NCI-H2196 treated with DMSO at 0.1 percent for 48 hours (cell line): ENCODE measurements at regions not wholly inside any gene's neighbourhood (a gene's known extent, or its start where the extent isn't known, plus 50 kb on each side); places are given as distances from the start of the nearest gene placed in this dataset.

Experiments
- DNase-seq: peaks from one replicate; lab custom pipeline; 2025; ENCODE audit not compliant: unreplicated experiment; lab: John Stamatoyannopoulos, UW

DNA sequence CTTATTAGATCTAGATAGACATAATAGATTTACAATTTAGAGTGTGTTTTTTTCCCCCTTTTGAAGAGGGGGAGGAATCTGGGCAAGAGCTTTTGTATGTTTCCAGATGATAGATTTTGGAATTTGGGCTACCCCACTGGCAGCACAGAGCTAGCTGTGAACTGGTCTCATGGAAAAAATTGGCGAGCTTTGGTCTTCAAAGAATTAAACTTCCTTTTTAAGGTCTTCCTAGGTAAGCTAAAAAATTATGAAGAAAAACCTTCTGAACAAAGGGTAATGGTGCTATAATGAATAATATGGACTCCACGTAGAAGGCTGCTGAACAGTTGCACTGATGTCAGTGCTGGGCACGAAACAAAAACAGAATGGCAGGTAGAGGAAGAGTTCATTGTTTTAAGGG is 109.3 kb downstream of the ZIC5 start:
- DNase-seq: no peak

DNA sequence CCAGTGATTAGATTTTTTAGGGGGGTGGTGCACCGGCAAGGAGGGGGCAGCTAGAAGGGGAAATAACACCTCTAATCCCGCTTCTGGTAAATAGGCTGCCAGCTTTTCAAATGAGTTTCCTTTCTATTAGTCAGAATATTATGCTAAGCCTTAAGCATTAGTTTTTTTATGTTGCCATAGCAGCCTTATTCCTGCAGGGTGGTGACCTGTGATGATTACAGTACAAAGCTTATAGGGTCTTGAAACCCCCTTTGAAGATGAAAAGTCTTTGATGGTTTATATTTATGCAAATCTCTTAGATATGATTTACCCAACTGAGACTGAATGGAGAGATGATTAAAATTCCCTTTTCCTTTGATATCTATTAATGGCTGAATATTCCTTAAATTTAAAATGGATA is 109.8 kb downstream of the ZIC5 start:
- DNase-seq: no peak

DNA sequence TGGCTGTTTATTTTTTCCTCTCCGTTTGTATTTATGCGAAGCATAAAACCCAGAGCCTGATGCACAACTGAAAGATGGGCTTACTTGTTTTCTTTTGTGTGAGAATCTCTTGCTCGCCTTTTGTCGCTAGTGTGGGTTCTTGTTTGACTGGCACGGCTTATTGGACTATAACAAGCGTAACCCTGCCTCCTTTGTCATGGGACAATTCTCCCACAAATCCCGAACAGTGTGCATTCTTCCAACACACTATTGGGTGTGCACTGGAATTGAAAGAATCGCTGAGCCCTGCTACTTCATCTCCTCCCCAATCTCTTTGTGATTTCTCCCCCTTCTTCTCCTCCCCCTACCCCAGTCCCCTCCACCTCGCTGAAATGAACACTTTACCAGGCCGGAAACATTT is 110.8 kb downstream of the ZIC5 start:
- no peak for DNase-seq

DNA sequence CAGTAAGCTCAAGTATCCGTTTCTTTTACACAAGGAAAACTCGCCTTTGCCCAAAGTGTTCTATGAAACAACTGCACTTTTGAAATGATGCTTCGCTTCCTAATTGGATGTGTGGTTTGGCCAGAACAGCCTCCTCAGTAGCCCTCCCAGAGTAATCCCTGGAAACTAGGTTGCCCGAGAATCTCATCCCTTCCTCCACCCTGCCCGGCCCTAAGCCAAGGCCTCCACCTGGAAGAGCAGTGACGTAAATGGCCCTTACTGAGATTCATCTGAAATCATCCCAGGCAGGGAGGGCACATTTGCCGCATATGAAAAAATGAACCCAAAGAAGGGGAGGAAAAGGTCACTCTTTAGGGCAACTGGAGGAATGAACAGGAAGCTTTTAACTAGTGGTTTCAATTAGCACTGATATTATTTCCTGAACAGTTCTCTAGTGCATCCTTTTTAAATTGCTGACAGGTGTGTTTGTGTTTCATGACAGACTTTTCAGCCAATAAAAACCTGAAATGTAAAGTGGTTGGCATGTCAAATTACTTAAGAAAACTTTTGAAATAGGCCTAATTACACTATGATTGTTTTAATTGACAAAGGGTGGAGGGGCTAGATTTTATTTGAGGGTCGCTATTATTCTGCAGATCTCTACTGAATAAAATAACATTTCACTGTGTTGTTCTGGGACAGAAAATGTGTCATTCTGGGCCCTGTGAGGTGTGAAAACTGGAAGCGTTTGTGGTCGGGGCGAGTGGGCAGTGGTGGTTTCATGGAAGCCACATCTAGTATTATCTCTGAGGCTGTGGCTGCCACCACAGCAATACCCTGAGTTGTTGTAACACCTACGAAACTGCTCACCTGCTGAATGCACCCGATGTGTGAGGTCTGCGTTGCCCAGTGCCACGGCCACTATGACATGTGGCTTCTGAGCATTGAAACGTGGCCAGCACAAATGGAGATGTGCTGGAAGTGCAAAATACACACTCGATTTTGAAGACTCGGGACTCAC is 112.1 kb downstream of the ZIC5 start:
- DNase-seq: no peak

DNA sequence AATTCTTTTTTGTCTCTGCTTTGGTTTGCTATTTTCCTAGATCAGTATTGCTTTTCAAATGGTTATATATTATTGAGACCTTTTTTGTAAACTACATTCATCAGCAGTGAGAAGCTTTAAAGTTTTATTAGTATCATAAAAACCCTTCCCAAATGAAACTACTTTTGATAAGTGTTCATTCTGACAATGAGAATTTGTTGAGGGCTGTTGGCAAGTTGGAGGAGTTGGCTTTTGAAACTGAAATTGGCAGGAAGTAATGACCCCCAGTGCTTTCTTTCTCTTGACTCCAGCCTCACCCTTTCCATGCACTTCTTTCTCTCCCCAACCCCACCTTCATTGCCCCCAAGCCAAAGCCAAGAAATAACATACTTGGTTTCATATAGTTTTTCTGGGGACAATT is 113.8 kb downstream of the ZIC5 start:
- DNase-seq: no peak

DNA sequence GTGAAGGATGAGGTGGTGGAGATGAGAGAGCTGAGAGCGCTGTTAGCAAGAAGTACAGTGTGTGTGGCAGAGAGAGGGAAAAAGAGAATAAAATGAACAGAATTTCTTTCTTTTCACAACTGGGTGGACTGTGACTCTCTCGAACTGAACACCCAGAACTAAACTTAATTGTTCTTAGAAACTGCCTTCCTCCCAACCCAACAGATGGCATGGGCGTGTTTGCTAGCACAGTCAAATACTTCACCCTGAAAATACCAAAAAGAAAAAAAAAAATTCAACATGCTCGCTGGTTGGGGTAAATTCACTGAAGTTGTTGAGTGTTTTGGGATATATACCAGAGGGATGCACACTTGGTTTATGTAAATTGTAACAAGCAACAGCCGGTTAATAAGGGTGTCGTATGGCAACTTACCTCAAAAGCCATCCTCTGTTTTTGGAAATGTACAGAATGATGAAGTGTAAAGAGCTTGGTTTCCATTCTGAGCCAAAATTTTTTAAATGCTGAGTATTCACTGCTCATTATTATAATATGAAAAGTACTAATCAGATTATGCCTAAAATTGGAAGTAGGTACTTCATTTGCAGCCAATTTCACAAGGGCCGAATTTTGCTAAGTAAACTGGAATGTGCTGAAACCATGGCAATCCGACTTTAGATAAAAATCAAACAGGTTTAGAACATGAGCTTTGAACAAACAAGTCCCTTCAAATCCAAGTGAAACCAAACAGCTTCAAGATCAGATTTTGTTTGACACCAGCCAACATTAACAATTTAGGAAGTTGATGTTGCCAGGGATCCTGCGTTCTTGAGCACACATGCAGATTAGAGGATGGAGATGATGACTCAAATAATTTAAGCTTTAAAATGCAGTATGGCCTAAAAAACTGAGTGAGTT is 115.8 kb downstream of the ZIC5 start:
- no peak for DNase-seq

DNA sequence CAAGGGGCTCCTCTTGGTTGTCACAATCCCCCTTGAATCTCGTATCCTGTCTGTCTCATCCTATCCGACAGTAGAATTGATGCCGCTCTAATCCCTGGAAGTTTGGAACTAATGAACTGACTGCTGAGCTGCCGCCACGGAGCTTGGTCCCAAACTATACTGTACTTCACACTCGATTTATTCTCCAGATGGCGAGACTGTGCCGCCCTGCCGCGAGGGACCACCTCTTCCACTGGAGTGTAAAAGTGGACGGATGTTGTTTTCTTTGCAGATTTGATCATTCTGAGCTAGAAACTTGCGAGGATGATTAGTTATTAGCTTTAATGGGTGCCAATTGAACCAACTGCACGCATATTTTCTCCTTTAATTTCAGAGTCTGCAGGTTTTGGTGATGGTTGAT is 117.2 kb downstream of the ZIC5 start:
- no peak for DNase-seq

DNA sequence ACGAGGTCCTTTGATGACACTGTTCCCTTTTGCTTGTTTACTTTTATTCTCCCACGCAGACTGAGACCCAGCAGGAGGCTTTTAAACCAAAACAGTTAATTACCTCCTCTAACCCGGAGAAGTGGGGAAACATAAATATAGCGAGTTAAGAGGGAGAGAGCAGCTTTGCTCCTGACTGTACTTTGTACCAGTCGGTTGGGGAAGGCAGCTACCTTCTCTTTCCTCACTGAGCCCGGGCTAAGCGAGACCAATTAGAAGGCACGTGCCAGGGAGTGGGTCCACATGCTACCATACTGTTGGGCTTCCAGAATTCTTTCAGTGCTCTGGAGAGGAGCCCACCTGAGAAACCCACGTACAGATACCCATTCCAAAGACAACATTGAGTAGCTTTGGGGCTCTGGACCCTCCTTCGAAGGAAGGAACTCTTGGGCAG is 124.2 kb downstream of the ZIC5 start:
- DNase-seq: no peak

DNA sequence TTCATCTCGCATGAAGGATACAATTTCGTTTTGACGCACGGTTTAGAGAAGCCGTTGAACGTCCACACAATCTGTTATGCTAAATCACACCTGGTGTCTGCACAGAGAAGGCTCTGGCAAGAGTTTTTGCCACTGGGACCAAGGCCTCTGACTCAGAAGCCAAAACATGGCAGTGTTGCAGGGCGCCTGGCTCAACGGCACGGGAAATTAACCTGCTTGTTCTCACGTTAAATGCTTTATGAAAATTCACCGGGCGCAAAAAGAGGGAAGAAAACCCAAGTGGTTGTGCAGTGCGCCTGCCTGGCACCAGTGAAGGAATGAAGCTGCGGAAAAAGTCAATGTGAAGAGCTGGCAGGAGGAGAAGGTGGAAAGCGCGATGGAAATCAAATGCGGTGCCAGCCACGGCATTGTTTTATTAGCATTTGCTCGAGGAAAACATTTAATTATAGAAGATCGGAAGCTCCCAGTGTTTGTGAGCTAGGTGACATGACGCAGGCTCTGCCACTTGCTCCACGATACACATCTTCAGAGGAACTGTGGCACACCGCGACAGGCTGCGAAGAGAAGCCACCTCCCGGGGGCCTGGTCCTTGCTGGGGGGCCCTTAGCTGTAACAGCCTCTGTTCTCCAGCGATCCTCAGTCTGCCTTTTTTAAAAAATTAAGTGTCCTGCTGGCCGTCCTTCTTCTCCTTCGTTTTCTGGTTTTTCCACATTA is 126.2 kb downstream of the ZIC5 start:
- DNase-seq: no peak

DNA sequence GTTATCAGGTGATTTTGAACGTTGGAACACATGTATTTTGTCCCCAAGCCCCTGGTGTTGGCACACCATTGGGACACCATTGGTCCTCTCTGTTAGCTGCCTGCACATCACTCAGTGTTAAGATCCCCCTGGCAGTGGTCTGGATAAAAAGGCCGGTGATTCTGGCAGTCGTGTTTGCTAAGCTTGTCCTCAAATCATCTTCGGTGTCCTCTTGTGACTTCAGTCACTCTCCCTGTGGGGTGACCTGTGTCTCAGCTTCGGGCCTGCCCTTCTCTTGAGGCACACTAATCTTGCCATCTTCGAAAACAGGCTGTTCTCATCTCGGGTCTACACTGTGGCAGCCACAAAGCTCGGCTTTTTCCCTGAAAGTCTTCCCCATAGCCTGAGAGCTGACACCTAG is 127.1 kb downstream of the ZIC5 start:
- no peak for DNase-seq

DNA sequence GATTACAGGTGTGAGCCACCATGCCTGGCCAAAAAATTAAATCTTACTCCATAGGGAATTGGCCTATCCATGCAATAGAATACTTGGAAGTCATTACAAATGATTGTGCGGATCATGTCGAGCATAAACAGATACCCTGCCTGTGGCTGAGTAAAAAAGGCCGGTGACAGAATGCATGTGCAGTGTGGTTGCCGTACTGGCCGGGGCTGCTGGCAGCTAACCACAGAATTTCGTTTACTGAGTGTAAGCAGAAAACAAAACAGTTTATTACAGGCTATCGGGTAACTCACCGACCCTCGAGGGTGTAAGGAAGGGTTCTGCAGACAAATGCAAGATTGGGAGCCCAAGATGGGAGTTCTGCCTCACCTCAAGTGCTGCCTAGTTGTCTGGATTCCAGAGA is 127.7 kb downstream of the ZIC5 start:
- no peak for DNase-seq

DNA sequence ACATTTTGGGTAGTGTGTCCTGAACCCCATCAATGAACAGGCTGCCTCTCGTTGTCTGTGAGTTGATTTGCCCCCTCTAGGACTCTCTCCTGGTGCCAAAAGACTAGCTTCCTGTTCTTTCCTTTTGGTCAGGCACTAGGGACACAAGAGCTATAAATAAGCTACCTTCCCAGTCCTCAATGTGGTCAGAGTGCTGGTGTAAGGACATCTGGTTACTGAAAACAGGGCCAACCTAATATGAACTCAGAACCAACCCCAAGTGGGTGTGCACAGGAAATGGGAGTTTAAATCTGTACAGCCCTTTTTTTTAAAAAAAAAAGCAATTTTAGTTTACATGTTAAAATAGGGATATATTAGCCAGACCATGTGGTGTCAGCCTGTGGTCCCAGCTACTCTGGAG is 129.2 kb downstream of the ZIC5 start:
- DNase-seq: no peak

DNA sequence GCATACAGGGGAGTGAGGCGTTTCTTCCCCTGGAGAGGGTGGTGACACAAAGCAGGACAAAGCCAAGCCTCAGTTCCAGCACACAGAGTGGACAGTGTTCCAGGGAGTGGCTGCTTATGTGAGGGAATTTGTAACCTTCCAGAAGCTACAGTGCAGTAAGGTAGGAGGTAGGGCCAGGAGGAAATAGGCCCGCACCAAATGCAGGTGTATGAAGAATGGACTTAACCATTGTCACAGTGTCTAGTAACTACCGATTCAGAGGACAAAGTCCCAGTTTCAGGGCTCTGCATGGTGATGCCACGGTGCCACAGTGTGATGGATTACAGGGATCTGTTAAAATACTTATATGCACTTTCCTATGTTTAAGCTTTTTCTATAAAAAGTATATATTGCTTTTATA is 135.3 kb downstream of the ZIC5 start:
- no peak for DNase-seq

DNA sequence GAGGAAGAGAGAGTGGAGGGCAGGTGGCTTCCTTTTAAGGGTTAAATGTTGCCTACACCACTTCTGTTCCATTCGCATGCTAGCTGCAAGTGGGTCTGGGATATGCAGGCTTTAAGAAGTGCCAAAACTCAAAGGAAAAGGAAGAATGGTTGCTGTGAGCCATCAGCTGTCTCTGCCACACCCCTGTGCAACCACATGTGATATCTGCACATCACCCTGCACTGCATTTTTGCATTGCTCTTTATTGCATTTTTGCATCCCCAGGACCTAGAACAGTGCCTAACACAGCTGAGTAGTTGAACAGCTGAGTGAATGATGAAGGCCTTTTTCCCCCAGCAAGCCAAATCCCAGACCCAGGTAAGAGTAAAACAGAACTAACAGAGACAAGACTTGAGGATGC is 136.1 kb downstream of the ZIC5 start:
- no peak for DNase-seq

DNA sequence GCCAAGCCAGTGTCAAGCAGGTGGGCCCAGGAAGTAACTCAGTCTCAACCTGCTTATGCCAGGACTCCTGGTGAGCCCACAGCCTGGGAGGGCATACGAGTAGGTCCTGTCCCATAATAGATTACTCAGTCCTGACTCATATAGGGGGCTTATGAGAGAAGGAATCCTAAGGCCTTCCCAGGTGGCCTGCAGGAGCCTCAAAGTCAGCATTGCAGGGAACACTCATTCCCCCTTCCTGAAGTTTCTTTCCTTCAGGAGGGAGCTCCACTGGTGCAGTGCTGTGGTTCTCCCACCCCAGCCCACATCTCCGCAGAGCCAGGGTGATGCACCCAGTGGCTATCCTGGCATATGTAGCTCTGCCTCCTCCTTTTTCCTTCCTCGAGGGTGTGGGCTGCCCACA is 137.3 kb downstream of the ZIC5 start:
- no peak for DNase-seq

DNA sequence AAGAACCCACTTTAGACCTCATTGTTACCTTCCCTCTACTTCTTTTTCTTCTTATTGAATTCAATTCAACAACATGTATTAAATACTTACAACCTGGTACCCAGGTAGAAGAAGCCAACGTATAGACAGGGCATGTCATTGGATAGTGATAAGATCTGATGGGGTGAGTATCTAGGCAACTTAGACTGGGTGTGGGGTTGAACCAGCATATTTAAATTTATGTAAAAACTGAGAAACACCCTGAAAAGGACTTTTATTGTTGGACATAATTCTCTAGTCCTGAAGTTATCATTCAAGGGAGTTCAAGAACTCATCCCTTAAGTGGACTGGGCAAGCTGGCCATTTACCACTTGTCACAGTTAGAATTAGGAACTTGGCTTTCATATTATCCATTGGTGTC is 139.2 kb downstream of the ZIC5 start:
- no peak for DNase-seq

DNA sequence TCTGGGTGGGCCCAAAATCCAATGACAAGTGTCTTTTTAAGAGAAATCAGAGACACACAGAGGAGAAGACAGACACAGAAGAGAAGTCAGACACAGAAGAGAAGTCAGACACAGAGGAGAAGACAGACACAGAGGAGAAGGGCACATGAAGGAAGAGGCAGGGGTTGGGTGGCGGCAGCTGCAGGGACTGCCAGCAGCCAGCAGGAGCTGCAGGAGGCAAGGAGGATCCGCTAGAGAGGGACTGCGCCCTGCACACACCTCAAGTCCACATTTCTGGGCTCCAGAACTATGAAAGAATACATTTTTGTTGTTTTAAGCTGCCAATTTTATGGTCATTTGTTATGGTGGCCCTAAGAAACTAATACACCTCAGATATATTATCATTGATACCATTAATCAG is 140.6 kb downstream of the ZIC5 start:
- no peak for DNase-seq

DNA sequence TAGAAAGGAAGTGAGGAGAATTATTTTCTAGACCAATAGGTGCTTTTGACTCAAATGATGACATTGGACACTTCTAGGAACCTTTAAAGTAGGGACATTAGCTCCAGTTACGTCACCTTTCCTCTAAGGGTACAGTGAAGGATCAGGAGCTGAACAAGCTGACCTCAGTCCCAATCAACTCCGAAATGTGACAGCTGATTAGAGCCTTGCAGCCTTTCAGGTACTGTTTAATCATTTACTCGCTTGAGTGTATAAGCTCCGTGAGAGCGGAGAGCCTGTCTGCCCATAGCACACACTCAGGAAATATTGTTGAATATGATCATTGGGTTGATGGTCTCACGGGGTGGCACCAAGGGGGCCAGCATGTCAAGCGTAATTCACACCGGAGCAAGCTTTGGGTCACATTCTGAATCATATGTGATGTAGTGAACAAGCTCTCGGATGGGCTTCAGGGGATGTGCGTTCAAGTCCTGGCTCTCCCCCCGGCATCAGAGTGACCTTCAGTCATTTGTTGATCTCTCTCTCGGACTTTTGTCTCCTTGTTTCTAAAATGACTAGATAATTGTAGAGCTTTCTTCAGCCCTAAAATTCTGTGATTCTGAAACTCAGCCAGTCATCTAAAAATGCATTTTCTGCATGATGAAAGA is 141.9 kb downstream of the ZIC5 start:
- no peak for DNase-seq

DNA sequence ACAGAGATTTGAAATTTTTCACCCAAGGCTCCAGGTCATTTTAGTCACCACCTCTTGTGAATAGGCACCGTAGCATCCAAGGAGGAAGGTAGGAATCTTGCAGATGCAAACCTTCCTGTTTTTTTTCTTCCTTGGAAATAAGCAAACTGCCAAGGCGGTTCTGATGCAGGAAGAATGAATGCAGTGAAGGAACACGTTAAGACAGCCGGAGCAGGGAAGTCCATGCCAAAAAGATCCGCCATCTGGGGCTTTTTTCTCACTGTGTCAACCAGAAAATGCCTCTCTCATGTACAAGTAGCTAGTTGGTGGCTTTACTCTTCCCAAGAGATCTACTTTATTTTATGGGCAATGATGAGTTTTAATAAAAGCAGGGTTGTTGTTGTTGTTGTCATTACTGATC is 142.4 kb downstream of the ZIC5 start:
- DNase-seq: no peak

DNA sequence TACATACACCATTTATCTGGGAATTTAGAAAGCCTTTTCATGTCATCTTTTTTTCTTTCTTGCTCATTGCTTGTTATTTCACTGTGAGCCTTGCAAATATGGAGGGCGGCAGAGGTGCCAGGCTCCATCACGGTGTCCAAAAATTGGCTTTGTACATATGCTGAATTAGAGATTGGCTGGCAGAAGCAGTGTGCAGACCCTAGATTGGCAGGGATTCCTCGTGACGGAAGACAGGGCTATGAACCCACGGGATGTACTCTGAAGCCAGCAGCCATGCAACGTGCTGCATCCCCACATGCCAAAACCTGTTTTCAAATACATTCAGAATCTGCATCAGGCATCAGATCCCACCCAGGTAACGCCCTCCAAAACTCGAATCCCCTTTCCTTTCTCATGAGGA is 142.8 kb downstream of the ZIC5 start:
- no peak for DNase-seq

DNA sequence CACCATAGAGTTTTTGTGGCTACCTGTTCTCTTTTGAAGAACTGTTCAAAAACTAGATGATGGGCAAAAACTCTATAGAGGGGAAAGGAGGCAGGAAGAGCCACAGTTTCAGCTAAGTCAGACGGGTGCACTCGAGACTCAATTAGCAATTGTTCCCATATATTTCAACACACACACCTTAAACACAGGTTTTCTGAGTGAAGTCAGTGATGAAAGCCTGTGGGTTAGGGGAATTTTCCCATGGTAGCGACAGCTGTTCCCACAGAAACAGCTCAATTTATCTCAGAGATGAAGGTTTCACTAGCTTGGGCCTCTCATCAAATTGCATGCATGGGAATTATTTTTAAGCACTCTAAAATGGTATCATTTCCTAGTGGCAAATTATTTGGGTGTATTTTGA is 143.4 kb downstream of the ZIC5 start:
- no peak for DNase-seq
